ENCODE measurements at regions not wholly inside any gene's neighbourhood (a gene's known extent, or its start where the extent isn't known, plus 50 kb on each side); places are given as distances from the start of the nearest gene placed in this dataset.

DNA sequence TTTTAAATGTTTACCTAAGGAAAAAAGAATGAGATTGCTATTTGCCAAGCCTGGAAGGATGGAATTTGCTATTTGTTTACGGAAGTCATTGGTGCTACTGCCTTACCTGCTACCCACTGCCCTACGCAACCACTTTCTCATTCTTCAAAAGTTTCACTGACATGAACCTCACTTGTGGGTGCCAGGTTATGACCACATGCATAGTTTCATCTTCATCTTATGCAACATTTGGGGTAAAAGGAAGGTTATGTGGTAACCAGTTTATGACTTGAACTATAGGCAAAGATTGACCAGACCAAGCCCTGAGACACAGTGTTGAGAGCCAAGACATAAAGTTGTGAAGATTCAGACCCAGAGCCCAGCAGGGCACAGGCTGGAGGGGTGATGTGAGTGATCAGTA lies 142.5 kb downstream of the LACC1 start:
- intact Hi-C loops (cut with micrococcal nuclease), result no loop called here
- no peak overlapping the region for H3K4me3 ChIP-seq (replicated peaks in 1 of 3; ENCODE audit: low read depth in 2 of 3, low read length in 3 of 3)
- TF ChIP-seq, protein P1, sequence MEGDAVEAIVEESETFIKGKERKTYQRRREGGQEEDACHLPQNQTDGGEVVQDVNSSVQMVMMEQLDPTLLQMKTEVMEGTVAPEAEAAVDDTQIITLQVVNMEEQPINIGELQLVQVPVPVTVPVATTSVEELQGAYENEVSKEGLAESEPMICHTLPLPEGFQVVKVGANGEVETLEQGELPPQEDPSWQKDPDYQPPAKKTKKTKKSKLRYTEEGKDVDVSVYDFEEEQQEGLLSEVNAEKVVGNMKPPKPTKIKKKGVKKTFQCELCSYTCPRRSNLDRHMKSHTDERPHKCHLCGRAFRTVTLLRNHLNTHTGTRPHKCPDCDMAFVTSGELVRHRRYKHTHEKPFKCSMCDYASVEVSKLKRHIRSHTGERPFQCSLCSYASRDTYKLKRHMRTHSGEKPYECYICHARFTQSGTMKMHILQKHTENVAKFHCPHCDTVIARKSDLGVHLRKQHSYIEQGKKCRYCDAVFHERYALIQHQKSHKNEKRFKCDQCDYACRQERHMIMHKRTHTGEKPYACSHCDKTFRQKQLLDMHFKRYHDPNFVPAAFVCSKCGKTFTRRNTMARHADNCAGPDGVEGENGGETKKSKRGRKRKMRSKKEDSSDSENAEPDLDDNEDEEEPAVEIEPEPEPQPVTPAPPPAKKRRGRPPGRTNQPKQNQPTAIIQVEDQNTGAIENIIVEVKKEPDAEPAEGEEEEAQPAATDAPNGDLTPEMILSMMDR (IDR thresholded peaks at IDR 0.05), result no peak
- DNase-seq, result no peak
- no CpG with 5 or more reads among the region's 2 CpGs for WGBS (ENCODE audit: insufficient coverage)
- peaks cover 0 to 6% (median 4%) of the 10 kb centered on the region in 3 donors for H3K27me3 Mint-ChIP-seq (ENCODE audit: low read depth in 3 of 3)
- no peaks in the 10 kb centered on the region for H3K27me3 ChIP-seq (ENCODE audit: control insufficient read depth in 2 of 2, insufficient read depth in 2 of 2, low read length in 2 of 2)
- H3K4me1 Mint-ChIP-seq, result peaks cover 14% of the 10 kb centered on the region
- H3K4me2 ChIP-seq (replicated peaks; ENCODE audit: extremely low read depth, low read length, poor library complexity, severe bottlenecking), result no peak overlapping the region
- H3K9me3 ChIP-seq (replicated peaks in 1 of 2; ENCODE audit: control insufficient read depth in 1 of 2, insufficient read depth in 1 of 2, low read length in 2 of 2), result no peaks in the 10 kb centered on the region
- no peaks in the 10 kb centered on the region for H4K20me1 ChIP-seq (ENCODE audit: insufficient read depth, low read length)
- no peak overlapping the region for H3K9ac ChIP-seq (ENCODE audit: insufficient read depth, low read length, poor library complexity, severe bottlenecking)
- H3K9me3 Mint-ChIP-seq, result peaks cover 0 to 2% (median 0%) of the 10 kb centered on the region in 7 donors
- H3K27ac Mint-ChIP-seq, result no peak overlapping the region
- H3K4me3 Mint-ChIP-seq, result no peak overlapping the region
- H3K79me2 ChIP-seq (ENCODE audit: insufficient read depth, low read length), result no peaks in the 10 kb centered on the region
- no peaks in the 10 kb centered on the region for H3K36me3 ChIP-seq (replicated peaks in 1 of 2; ENCODE audit: control insufficient read depth in 1 of 2, insufficient read depth in 2 of 2, low read length in 2 of 2)
- no peaks in the 10 kb centered on the region for H3K4me1 ChIP-seq (ENCODE audit: control insufficient read depth in 1 of 2, insufficient read depth in 2 of 2, low read length in 2 of 2)
- no peak overlapping the region for H3K27ac ChIP-seq (ENCODE audit: low read depth in 1 of 2, low read length in 2 of 2)
- no peaks in the 10 kb centered on the region for H3K36me3 Mint-ChIP-seq
- no peak overlapping the region for H2AFZ ChIP-seq (ENCODE audit: insufficient read depth, low read depth, low read length, poor library complexity, severe bottlenecking)

DNA sequence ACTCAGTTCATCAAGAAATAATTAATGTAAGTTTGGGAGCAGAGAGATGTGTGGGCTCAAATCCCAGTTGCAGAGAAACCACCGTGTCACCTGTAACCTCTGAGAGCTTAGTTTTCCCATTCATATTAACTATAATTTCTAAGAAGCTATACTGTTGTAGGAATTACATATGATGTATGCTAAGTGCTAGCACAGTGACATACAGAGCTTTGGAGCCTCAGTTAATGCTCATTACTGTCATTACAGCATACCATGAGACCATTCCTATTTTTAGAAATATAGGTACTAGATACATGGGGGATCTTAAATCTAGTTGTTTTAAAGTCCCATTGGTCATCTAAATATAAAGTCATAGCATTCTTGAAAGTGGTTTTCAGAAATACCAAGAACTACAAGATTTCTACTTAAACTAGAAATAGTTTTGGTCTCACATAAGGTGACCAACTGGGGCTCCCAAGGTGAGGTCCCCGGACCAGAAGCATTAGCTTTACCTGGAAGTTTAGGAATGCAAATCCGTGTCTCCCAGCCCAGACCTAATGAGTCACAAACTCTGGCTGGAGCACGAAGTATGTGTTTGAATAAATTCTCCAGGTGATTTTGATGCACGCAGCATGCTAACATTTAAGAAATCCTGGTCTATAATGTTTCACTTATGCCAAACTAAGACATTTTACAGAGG lies 144.6 kb downstream of the LACC1 start:
- TF ChIP-seq, protein P1 (IDR thresholded peaks at IDR 0.05), result no peak
- Mint-ChIP-seq H3K4me1 (peaks cover 2% of the 10 kb centered on the region), H3K27ac (no peak overlapping the region)

More for the DNA sequence above, 144.6 kb downstream of the LACC1 start:
- intact Hi-C loops (cut with micrococcal nuclease), result no loop called here
- Histone ChIP-seq H3K36me3 (replicated peaks in 1 of 2; ENCODE audit: control insufficient read depth in 1 of 2, insufficient read depth in 2 of 2, low read length in 2 of 2) (no peaks in the 10 kb centered on the region), H3K79me2 (ENCODE audit: insufficient read depth, low read length) (no peaks in the 10 kb centered on the region), H4K20me1 (ENCODE audit: insufficient read depth, low read length) (no peaks in the 10 kb centered on the region), H3K4me3 (replicated peaks in 1 of 3; ENCODE audit: low read depth in 2 of 3, low read length in 3 of 3) (no peak overlapping the region), H3K27ac (ENCODE audit: low read depth in 1 of 2, low read length in 2 of 2) (no peak overlapping the region), H3K27me3 (ENCODE audit: control insufficient read depth in 2 of 2, insufficient read depth in 2 of 2, low read length in 2 of 2) (no peaks in the 10 kb centered on the region), H3K4me2 (replicated peaks; ENCODE audit: extremely low read depth, low read length, poor library complexity, severe bottlenecking) (no peak overlapping the region), H3K4me1 (ENCODE audit: control insufficient read depth in 1 of 2, insufficient read depth in 2 of 2, low read length in 2 of 2) (no peaks in the 10 kb centered on the region), H3K9me3 (replicated peaks in 1 of 2; ENCODE audit: control insufficient read depth in 1 of 2, insufficient read depth in 1 of 2, low read length in 2 of 2) (no peaks in the 10 kb centered on the region), H3K9ac (ENCODE audit: insufficient read depth, low read length, poor library complexity, severe bottlenecking) (no peak overlapping the region), H2AFZ (ENCODE audit: insufficient read depth, low read depth, low read length, poor library complexity, severe bottlenecking) (no peak overlapping the region)
- no peaks in the 10 kb centered on the region for H3K36me3 Mint-ChIP-seq
- WGBS (ENCODE audit: insufficient coverage), result no CpG with 5 or more reads among the region's 5 CpGs
- H3K9me3 Mint-ChIP-seq, result peaks cover 0 to 2% (median 0%) of the 10 kb centered on the region in 7 donors
- peaks cover 0 to 4% (median 3%) of the 10 kb centered on the region in 3 donors for H3K27me3 Mint-ChIP-seq (ENCODE audit: low read depth in 3 of 3)
- no peak overlapping the region for H3K4me3 Mint-ChIP-seq
- DNase-seq, result no peak
